ENCODE measurements at regions not wholly inside any gene's neighbourhood (a gene's known extent, or its start where the extent isn't known, plus 50 kb on each side); places are given as distances from the start of the nearest gene placed in this dataset.
A peak's percentile ranks its signal among the peaks of the same experiment; 100 is the strongest.

GRCh38 chr5:152144030-152144429 lies 219.4 kb upstream of the GLRA1 start:
- H3K27ac ChIP-seq = no peak overlapping the region
- no peak overlapping the region for H3K4me3 ChIP-seq
- WGBS, 2 donors = 61% methylated on average over 7 to 8 of the region's 9 CpGs
- H3K27me3 ChIP-seq = no peaks in the 10 kb centered on the region
- TF ChIP-seq POLR2A (IDR thresholded peaks at IDR 0.05) = no peak
- no peak for TF ChIP-seq CTCF (IDR thresholded peaks at IDR 0.05)
- intact Hi-C loops (cut with DNase I) = loop anchor here (10.0 kb wide), 1 partner anchor 319 kb away; no protein-coding TSS in a partner anchor
- no peaks in the 10 kb centered on the region for H3K4me1 ChIP-seq
- no peaks in the 10 kb centered on the region for H3K9me3 ChIP-seq
- H3K36me3 ChIP-seq = no peaks in the 10 kb centered on the region
- DNase-seq = no peak

- no peak overlapping the region for H3K27ac ChIP-seq
- no peaks in the 10 kb centered on the region for H3K9me3 ChIP-seq
- no peak overlapping the region for H3K4me3 ChIP-seq
- no peaks in the 10 kb centered on the region for H3K4me1 ChIP-seq
- TF ChIP-seq POLR2A (IDR thresholded peaks at IDR 0.05) (no peak), CTCF (IDR thresholded peaks at IDR 0.05) (peak; percentile 53 to 76 (median 65))
- H3K36me3 ChIP-seq = no peaks in the 10 kb centered on the region
- intact Hi-C loops (cut with DNase I) = loop anchor here (10.0 kb wide), 1 partner anchor 318 kb away; no protein-coding TSS in a partner anchor
- WGBS, 2 donors = 11 to 20% methylated on average over 3 of the region's 3 CpGs
- DNase-seq = no peak
- H3K27me3 ChIP-seq = no peaks in the 10 kb centered on the region
These were observed 218.3 kb upstream of the GLRA1 start for GRCh38 chr5:152142840-152143469.

GRCh38 chr5:152140347-152140746 lies 215.7 kb upstream of the GLRA1 start:
- Histone ChIP-seq H3K27ac (no peak overlapping the region), H3K9me3 (no peaks in the 10 kb centered on the region), H3K4me3 (no peak overlapping the region), H3K27me3 (no peaks in the 10 kb centered on the region), H3K36me3 (no peaks in the 10 kb centered on the region), H3K4me1 (no peaks in the 10 kb centered on the region)
- 87 to 92% methylated on average over 1 of the region's 1 CpG for WGBS, 2 donors
- TF ChIP-seq POLR2A (IDR thresholded peaks at IDR 0.05) = no peak
- no peak for TF ChIP-seq CTCF (IDR thresholded peaks at IDR 0.05)
- DNase-seq = no peak
- intact Hi-C loops (cut with DNase I) = loop anchor here (10.0 kb wide), 1 partner anchor 316 kb away; no protein-coding TSS in a partner anchor

GRCh38 chr5:152137063-152137462 lies 212.4 kb upstream of the GLRA1 start:
- WGBS, 2 donors = 30 to 33% methylated on average over 3 to 4 of the region's 4 CpGs
- intact Hi-C loops (cut with DNase I) = no loop called here

More at GRCh38 chr5:152137063-152137462, 212.4 kb upstream of the GLRA1 start:
- Histone ChIP-seq H3K9me3 (no peaks in the 10 kb centered on the region), H3K4me3 (no peak overlapping the region), H3K36me3 (no peaks in the 10 kb centered on the region), H3K4me1 (no peaks in the 10 kb centered on the region), H3K27ac (no peak overlapping the region), H3K27me3 (no peaks in the 10 kb centered on the region)
- no peak for TF ChIP-seq POLR2A (IDR thresholded peaks at IDR 0.05)
- no peak for TF ChIP-seq CTCF (IDR thresholded peaks at IDR 0.05)
- DNase-seq = no peak

Data from esophagus squamous epithelium (tissue), 5 donors.